Sigmoid colon (tissue), 4 donors: ENCODE measurements at regions not wholly inside any gene's neighbourhood (a gene's known extent, or its start where the extent isn't known, plus 50 kb on each side); places are given as distances from the start of the nearest gene placed in this dataset.

Experiments used
- EP300 ChIP-seq, 4 donors: sonication (generic); formaldehyde crosslinking; IDR thresholded peaks; one replicate each; pipeline ENCODE4 v1.6.1; 2017; ENCODE audit warnings: antibody characterized with exemption in 4 of 4
- POLR2A ChIP-seq, 2 donors: fragments of 450-650 bp; IDR thresholded peaks; one replicate each; pipeline ENCODE4 v1.6.1; 2016; ENCODE audit warnings: antibody characterized with exemption in 2 of 2, mild to moderate bottlenecking in 2 of 2, moderate library complexity in 2 of 2
- POLR2AphosphoS5 ChIP-seq, 4 donors: sonication (generic); formaldehyde crosslinking; IDR thresholded peaks; one replicate each; pipeline ENCODE4 v1.6.1; 2017; ENCODE audit warnings: antibody characterized with exemption in 4 of 4
- TF ChIP-seq, protein P1 (sequence below), 4 experiments: fragments of 450-650 bp in 3 of 4; fragments of 200-600 bp in 1 of 4; IDR thresholded peaks; one replicate each; pipeline ENCODE4 v1.5.1; 2016 to 2019; ENCODE audit warnings: antibody characterized with exemption in 4 of 4, mild to moderate bottlenecking in 3 of 4, moderate library complexity in 2 of 4

DNA sequence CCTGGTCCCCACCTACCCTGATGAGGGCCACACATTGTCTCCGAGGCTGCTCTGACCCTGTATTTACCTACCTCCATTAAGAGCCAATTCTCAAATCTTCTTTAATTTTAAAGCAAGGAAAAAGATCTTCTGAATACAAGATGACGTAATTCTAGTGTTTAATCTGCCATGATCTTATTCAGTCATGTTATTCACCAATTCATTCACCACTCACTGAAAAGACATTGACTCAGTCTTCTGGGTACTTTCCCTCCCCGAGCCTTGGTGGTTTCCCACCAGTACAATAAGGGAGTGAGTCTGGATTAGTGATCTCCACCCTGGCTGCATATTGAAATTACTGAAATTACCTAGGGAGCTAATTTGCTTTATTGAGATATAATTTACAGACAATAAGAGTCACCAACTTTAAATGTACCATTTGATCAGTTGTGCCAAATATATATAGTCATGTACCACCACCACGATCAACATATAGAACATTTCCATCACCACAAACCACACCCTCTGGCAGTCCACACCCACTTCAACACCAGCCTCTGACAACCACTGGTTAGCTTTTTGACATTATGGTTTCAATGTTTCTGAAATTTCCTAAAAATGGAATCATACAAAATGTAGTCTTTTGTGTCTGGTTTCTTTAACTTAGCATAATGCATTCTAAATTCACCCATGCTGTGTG, 117.5 kb upstream of the UNC5B start:
- TF ChIP-seq POLR2AphosphoS5 (IDR thresholded peaks at IDR 0.05) = no peak
- TF ChIP-seq, protein P1, sequence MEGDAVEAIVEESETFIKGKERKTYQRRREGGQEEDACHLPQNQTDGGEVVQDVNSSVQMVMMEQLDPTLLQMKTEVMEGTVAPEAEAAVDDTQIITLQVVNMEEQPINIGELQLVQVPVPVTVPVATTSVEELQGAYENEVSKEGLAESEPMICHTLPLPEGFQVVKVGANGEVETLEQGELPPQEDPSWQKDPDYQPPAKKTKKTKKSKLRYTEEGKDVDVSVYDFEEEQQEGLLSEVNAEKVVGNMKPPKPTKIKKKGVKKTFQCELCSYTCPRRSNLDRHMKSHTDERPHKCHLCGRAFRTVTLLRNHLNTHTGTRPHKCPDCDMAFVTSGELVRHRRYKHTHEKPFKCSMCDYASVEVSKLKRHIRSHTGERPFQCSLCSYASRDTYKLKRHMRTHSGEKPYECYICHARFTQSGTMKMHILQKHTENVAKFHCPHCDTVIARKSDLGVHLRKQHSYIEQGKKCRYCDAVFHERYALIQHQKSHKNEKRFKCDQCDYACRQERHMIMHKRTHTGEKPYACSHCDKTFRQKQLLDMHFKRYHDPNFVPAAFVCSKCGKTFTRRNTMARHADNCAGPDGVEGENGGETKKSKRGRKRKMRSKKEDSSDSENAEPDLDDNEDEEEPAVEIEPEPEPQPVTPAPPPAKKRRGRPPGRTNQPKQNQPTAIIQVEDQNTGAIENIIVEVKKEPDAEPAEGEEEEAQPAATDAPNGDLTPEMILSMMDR (IDR thresholded peaks at IDR 0.05) = no peak
- TF ChIP-seq POLR2A (IDR thresholded peaks at IDR 0.05) = no peak
- TF ChIP-seq EP300 (IDR thresholded peaks at IDR 0.05) = no peak
